Astrocyte of the spinal cord (primary cell): ENCODE measurements at regions not wholly inside any gene's neighbourhood (a gene's known extent, or its start where the extent isn't known, plus 50 kb on each side); places are given as distances from the start of the nearest gene placed in this dataset.
A peak's percentile ranks its signal among the peaks of the same experiment; 100 is the strongest.

Experiments used
- DNase-seq: peaks from one replicate; pipeline ENCODE4 v3.0.0; 2011; ENCODE audit warnings: low read depth, low spot score
- H3K4me3 ChIP-seq: 2 replicates; pipeline ENCODE4 v1.5.1; 2011; ENCODE audit warnings: low read depth, mild to moderate bottlenecking, low read length, moderate library complexity
- CTCF ChIP-seq: IDR thresholded peaks from 2 replicates; pipeline ENCODE4 v1.5.1; 2012; ENCODE audit warnings: low read depth, mild to moderate bottlenecking, low read length, inconsistent platforms
- in situ Hi-C: cut with HindIII; loops from 2 replicates; pipeline ENCODE4 v1.10.0; 2017; ENCODE audit warnings: low sequenced_read_pairs

DNA sequence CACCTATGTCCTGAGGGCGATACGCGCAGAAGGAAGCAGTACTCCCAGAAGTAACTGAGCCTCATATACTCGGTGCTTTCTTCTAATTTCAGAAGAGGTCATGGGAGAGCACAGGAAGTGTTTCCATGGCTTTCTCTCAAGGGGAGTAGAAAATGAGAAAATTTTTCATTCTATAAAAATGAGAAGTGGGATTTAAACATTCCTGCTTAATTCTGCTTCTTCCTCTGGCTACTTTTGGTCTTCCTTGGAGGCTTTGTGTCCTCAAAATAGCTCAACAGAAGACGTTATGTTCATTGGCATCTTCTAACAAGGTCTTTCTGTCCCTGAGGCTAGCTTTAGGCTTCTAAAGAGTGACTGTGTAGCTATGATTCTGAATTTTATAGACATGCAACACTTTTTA is 497.0 kb downstream of the TDRD15 start:
- no peak for TF ChIP-seq CTCF
- DNase-seq: no peak
- H3K4me3 ChIP-seq: no peak overlapping the region
- in situ Hi-C loops: no loop called here

GRCh38 chr2:21627938-21628337 is 504.2 kb downstream of the TDRD15 start:
- no peak for TF ChIP-seq CTCF

GRCh38 chr2:21633015-21633414 is 509.2 kb downstream of the TDRD15 start:
- DNase-seq: no peak
- H3K4me3 ChIP-seq: no peak overlapping the region
- in situ Hi-C loops: no loop called here
- no peak for TF ChIP-seq CTCF

More at GRCh38 chr2:21627938-21628337, 504.2 kb downstream of the TDRD15 start:
- H3K4me3 ChIP-seq: no peak overlapping the region
- in situ Hi-C loops: no loop called here
- no peak for DNase-seq

DNA sequence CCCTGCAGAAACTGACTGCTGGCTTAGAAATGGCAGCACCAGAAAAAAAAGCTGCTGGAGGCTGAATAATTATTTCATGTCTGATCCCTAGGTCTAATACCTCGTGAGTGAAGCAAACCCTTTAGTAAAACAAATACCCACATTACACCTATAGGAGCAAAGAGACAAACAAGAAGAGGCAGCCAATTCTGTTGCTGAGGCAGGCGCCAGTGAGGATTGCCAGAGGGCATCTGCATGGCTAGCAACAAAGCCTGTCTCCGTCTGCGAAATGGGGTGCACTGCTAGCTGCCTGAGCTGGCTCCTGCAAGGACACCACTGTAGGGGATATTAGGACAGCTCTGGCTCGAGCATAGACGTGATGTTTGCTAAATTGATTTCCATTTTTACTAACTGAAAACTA is 509.7 kb downstream of the TDRD15 start:
- no peak overlapping the region for H3K4me3 ChIP-seq
- no peak for DNase-seq
- in situ Hi-C loops: no loop called here
- no peak for TF ChIP-seq CTCF

GRCh38 chr2:21633911-21634310 is 510.1 kb downstream of the TDRD15 start:
- DNase-seq: no peak
- no peak for TF ChIP-seq CTCF
- in situ Hi-C loops: no loop called here
- no peak overlapping the region for H3K4me3 ChIP-seq

- in situ Hi-C loops: no loop called here
- DNase-seq: no peak
- TF ChIP-seq CTCF: no peak
- H3K4me3 ChIP-seq: no peak overlapping the region
Observed at GRCh38 chr2:21640046-21640445, 516.3 kb downstream of the TDRD15 start.

- in situ Hi-C loops: no loop called here
- H3K4me3 ChIP-seq: no peak overlapping the region
- no peak for TF ChIP-seq CTCF
- DNase-seq: peak; percentile 3
Observed at GRCh38 chr2:21642647-21643046, 518.9 kb downstream of the TDRD15 start.
